Endothelial cell of umbilical vein (primary cell): ENCODE measurements at regions not wholly inside any gene's neighbourhood (a gene's known extent, or its start where the extent isn't known, plus 50 kb on each side); places are given as distances from the start of the nearest gene placed in this dataset.

ENCODE experiments used
- BruUV-seq: library from RNA; stranded (reverse); fragments of 400-500 nt; replicated peaks from 2 replicates; lab custom pipeline; 2021; lab: Mats Ljungman, UMichigan
- CTCF ChIA-PET: fragments of 300-600, 350-600 bp; sonication (Branson Sonifier 250); formaldehyde crosslinking; loops from one replicate; lab custom pipeline; 2021; ENCODE audit warnings: antibody characterized with exemption, inconsistent platforms; lab: Charles Lee
- POLR2A ChIA-PET: fragments of 300-600, 350-600 bp; sonication (Branson Sonifier 250); formaldehyde crosslinking; loops from one replicate; lab custom pipeline; 2021; ENCODE audit warnings: antibody characterized with exemption, inconsistent platforms; lab: Charles Lee
- DNase-seq: peaks from one replicate; pipeline ENCODE4 v3.0.0-alpha.2; 2011; ENCODE audit warnings: low read depth, low spot score
- FAIRE-seq: peaks from 2 replicates; lab custom pipeline; 2011; peaks lifted over from hg19 to GRCh38; lab: Jason Lieb, UNC
- H2AFZ ChIP-seq: 2 replicates; pipeline ENCODE4 v1.6.0; 2012; ENCODE audit warnings: low read depth, low read length, control low read depth, inconsistent platforms
- H3K27ac ChIP-seq: 2 replicates; pipeline ENCODE4 v1.5.1; 2011; ENCODE audit warnings: low read depth, mild to moderate bottlenecking, control low read depth, low read length, moderate library complexity; ENCODE audit not compliant: insufficient read depth
- H3K27me3 ChIP-seq, 2 experiments: 2 replicates each; pipeline versions ENCODE4 v1.6.0 to v1.6.1; 2011; ENCODE audit warnings: low read length in 2 of 2, mixed read lengths in 1 of 2; ENCODE audit not compliant: control insufficient read depth in 2 of 2, insufficient read depth in 2 of 2
- H3K36me3 ChIP-seq, 2 experiments: 2 replicates in 1 of 2; 3 replicates in 1 of 2; pipeline ENCODE4 v1.5.1; 2011; ENCODE audit warnings: low read length in 2 of 2, mild to moderate bottlenecking in 1 of 2, moderate library complexity in 1 of 2; ENCODE audit not compliant: control insufficient read depth in 2 of 2, insufficient read depth in 2 of 2; ENCODE audit errors: extremely low read depth in 1 of 2
- H3K4me1 ChIP-seq: 3 replicates; pipeline ENCODE4 v1.5.1; 2011; ENCODE audit warnings: mild to moderate bottlenecking, low read length; ENCODE audit not compliant: control insufficient read depth, insufficient read depth; ENCODE audit errors: extremely low read depth
- H3K4me2 ChIP-seq: 2 replicates; pipeline ENCODE4 v1.6.1; 2011; ENCODE audit warnings: low read length, control low read depth, mixed read lengths; ENCODE audit not compliant: insufficient read depth
- H3K4me3 ChIP-seq, 3 experiments: fragments of 200-600 bp in 1 of 3; sonication (generic), shearing (Covaris generic) in 1 of 3; replicated peaks in 1 of 3; 2 replicates each; pipeline ENCODE4 v1.5.1; 2011 to 2016; ENCODE audit warnings: control low read depth in 3 of 3, low read length in 3 of 3, mild to moderate bottlenecking in 2 of 3, inconsistent platforms in 1 of 3, low read depth in 1 of 3, moderate library complexity in 1 of 3; ENCODE audit not compliant: insufficient read depth in 1 of 3
- H3K79me2 ChIP-seq: 2 replicates; pipeline ENCODE4 v1.6.0; 2012; ENCODE audit warnings: low read length, inconsistent platforms; ENCODE audit not compliant: control insufficient read depth, insufficient read depth
- H3K9ac ChIP-seq: replicated peaks from 2 replicates; pipeline ENCODE3; 2011; ENCODE audit warnings: low read length, control low read depth; ENCODE audit not compliant: insufficient read depth; ENCODE audit errors: extremely low read depth
- H3K9me1 ChIP-seq: replicated peaks from 3 replicates; pipeline ENCODE4 v1.6.0; 2011; ENCODE audit warnings: mild to moderate bottlenecking, low read length; ENCODE audit not compliant: control insufficient read depth, insufficient read depth; ENCODE audit errors: extremely low read depth
- H3K9me3 ChIP-seq: replicated peaks from 2 replicates; pipeline ENCODE4 v1.5.1; 2012; ENCODE audit warnings: low read length, inconsistent platforms; ENCODE audit not compliant: control insufficient read depth, insufficient read depth
- H4K20me1 ChIP-seq: replicated peaks from 2 replicates; pipeline ENCODE3; 2011; ENCODE audit warnings: mild to moderate bottlenecking, low read length; ENCODE audit not compliant: control insufficient read depth, insufficient read depth; ENCODE audit errors: extremely low read depth
- EZH2 ChIP-seq: IDR thresholded peaks from 2 replicates; pipeline ENCODE4 v1.6.1; 2012; ENCODE audit warnings: borderline replicate concordance, low read depth, mild to moderate bottlenecking, moderate library complexity, low read length, inconsistent platforms; ENCODE audit not compliant: severe bottlenecking
- FOS ChIP-seq: IDR thresholded peaks from 2 replicates; pipeline ENCODE4 v1.6.1; 2011; ENCODE audit warnings: mild to moderate bottlenecking, low read length, moderate library complexity, borderline replicate concordance; ENCODE audit not compliant: insufficient read depth
- GATA2 ChIP-seq: IDR thresholded peaks from 2 replicates; pipeline ENCODE4 v1.7.0; 2011; ENCODE audit warnings: low read depth, mild to moderate bottlenecking, moderate library complexity, mixed read lengths, low read length; ENCODE audit not compliant: insufficient read length, insufficient read depth
- JUN ChIP-seq: IDR thresholded peaks from 2 replicates; pipeline ENCODE4 v1.6.1; 2011; ENCODE audit warnings: borderline replicate concordance, low read depth; ENCODE audit not compliant: insufficient read length, insufficient read depth
- MYC ChIP-seq: IDR thresholded peaks from one replicate; pipeline ENCODE4 v1.6.1; 2011; ENCODE audit warnings: mild to moderate bottlenecking, low read depth, low read length
- POLR2A ChIP-seq: IDR thresholded peaks from 2 replicates; pipeline ENCODE4 v1.6.1; 2012; ENCODE audit warnings: low read depth, mild to moderate bottlenecking, control low read depth, low read length
- POLR2AphosphoS5 ChIP-seq: IDR thresholded peaks from 2 replicates; pipeline ENCODE4 v1.6.1; 2012; ENCODE audit warnings: low read depth, mild to moderate bottlenecking, control low read depth, low read length, moderate library complexity; ENCODE audit not compliant: insufficient read depth
- dilution Hi-C: fragments of 300-500 bp; cut with MboI; formaldehyde crosslinking; loops from one replicate; pipeline ENCODE4 v1.15.0; 2019; ENCODE audit warnings: low sequenced_read_pairs; ENCODE audit not compliant: extremely low pct_ligation_motif_present
- intact Hi-C: fragments of 100-400 bp; cut with micrococcal nuclease; formaldehyde crosslinking; loops from one replicate; pipeline ENCODE4 v1.10.0; 2022
- TF ChIP-seq, protein P1 (sequence below), 2 donors: IDR thresholded peaks; 1 replicate in 1 of 2; 2 replicates in 1 of 2; pipeline ENCODE4 v1.5.1; 2011; ENCODE audit warnings: low read length in 2 of 2, mild to moderate bottlenecking in 2 of 2, moderate library complexity in 2 of 2, control low read depth in 1 of 2, inconsistent platforms in 1 of 2, low read depth in 1 of 2; ENCODE audit not compliant: insufficient read depth in 1 of 2; ENCODE audit errors: extremely low read depth in 1 of 2
- TF ChIP-seq, protein P2 (sequence below): IDR thresholded peaks from 2 replicates; pipeline ENCODE4 v1.6.1; 2011; ENCODE audit not compliant: insufficient read depth, insufficient read length

DNA sequence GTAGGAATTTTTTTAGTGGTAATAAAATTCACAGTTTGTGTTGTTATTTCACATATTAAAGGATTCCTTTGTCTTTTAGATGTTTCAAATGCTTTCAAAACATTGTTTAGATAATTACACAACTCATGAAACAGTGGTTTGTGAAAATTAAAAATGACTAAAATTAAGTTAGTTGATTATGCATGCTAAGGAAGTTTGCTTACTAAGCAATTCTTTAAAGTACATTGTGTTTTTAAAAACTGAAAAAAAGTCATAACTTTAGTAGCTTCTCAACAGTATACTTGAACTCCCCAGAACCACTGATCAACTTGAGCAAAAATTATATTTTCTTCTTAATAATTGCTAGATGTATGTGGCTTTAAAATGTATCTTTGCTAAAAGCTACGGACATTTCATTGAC is 298.4 kb upstream of the MC4R start:
- CTCF ChIA-PET: interaction anchor here (1.0 kb wide), 1 partner anchor 831 kb away, joined by 3 read pairs; no protein-coding TSS in a partner anchor

More for the DNA sequence above, 298.4 kb upstream of the MC4R start:
- Histone ChIP-seq H3K4me1 (no peaks in the 10 kb centered on the region), H3K79me2 (no peaks in the 10 kb centered on the region), H3K4me2 (no peak overlapping the region), H3K9me1 (no peaks in the 10 kb centered on the region), H3K36me3 (no peaks in the 10 kb centered on the region), H2AFZ (no peak overlapping the region), H3K9ac (no peak overlapping the region), H3K27me3 (peaks cover 1 to 5% of the 10 kb centered on the region in 2 experiments), H4K20me1 (no peaks in the 10 kb centered on the region), H3K9me3 (no peaks in the 10 kb centered on the region), H3K27ac (no peak overlapping the region), H3K4me3 (no peak overlapping the region)
- no peak for DNase-seq
- no peak for FAIRE-seq
- POLR2A ChIA-PET: no interaction called here
- dilution Hi-C loops (no loop called here), intact Hi-C loops (no loop called here)
- no TSS peak for BruUV-seq
- TF ChIP-seq GATA2 (no peak), FOS (no peak), MYC (no peak), POLR2A (no peak), EZH2 (no peak), JUN (no peak), POLR2AphosphoS5 (no peak)
- TF ChIP-seq, protein P1, sequence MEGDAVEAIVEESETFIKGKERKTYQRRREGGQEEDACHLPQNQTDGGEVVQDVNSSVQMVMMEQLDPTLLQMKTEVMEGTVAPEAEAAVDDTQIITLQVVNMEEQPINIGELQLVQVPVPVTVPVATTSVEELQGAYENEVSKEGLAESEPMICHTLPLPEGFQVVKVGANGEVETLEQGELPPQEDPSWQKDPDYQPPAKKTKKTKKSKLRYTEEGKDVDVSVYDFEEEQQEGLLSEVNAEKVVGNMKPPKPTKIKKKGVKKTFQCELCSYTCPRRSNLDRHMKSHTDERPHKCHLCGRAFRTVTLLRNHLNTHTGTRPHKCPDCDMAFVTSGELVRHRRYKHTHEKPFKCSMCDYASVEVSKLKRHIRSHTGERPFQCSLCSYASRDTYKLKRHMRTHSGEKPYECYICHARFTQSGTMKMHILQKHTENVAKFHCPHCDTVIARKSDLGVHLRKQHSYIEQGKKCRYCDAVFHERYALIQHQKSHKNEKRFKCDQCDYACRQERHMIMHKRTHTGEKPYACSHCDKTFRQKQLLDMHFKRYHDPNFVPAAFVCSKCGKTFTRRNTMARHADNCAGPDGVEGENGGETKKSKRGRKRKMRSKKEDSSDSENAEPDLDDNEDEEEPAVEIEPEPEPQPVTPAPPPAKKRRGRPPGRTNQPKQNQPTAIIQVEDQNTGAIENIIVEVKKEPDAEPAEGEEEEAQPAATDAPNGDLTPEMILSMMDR (IDR thresholded peaks at IDR 0.05; ENCODE audit: extremely low read depth in 1 of 2, insufficient read depth in 1 of 2, low read depth in 1 of 2, low read length in 2 of 2): no peak
- TF ChIP-seq, protein P2, sequence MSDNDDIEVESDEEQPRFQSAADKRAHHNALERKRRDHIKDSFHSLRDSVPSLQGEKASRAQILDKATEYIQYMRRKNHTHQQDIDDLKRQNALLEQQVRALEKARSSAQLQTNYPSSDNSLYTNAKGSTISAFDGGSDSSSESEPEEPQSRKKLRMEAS: no peak
